ENCODE measurements at regions not wholly inside any gene's neighbourhood (a gene's known extent, or its start where the extent isn't known, plus 50 kb on each side); places are given as distances from the start of the nearest gene placed in this dataset.

GRCh38 chr7:22572292-22572691 lies 72.3 kb upstream of the STEAP1B start:
- ChIA-PET CTCF (interaction anchor here (1.3 to 2.6 kb wide), 6 partner anchors 10 to 483 kb away, joined by 5 to 19 read pairs (median 6); no protein-coding TSS in a partner anchor), POLR2A (no interaction called here)
- TF ChIP-seq RARB (CRISPR knock-in tag; IDR thresholded peaks at IDR 0.05) (no peak), EHF (CRISPR knock-in tag; IDR thresholded peaks at IDR 0.05) (no peak), PBX3 (IDR thresholded peaks at IDR 0.05) (no peak), NPAS2 (CRISPR knock-in tag; IDR thresholded peaks at IDR 0.05; ENCODE audit: borderline replicate concordance) (no peak), CHD2 (IDR thresholded peaks at IDR 0.05; ENCODE audit: low read length, partially characterized antibody) (no peak), HEYL (CRISPR knock-in tag; IDR thresholded peaks at IDR 0.05) (no peak), HDAC2 (IDR thresholded peaks at IDR 0.05) (no peak), FOSL2 (IDR thresholded peaks at IDR 0.05) (no peak), FOSL2 (CRISPR knock-in tag; IDR thresholded peaks at IDR 0.05) (no peak), NR3C1 (IDR thresholded peaks at IDR 0.05) (no peak), ELK1 (IDR thresholded peaks at IDR 0.05; ENCODE audit: low read depth, low read length) (no peak), CEBPB (IDR thresholded peaks at IDR 0.05) (no peak), KDM5A (IDR thresholded peaks at IDR 0.05) (no peak), ZSCAN20 (CRISPR knock-in tag; IDR thresholded peaks at IDR 0.05) (no peak), RNF2 (IDR thresholded peaks at IDR 0.05; ENCODE audit: borderline replicate concordance, low read depth) (no peak)
- DNase-seq (ENCODE audit: low read depth in 1 of 2, low spot score in 1 of 2) (no peak), FAIRE-seq (no peak), ATAC-seq (no peak)
- Histone ChIP-seq H3K4me3 (no peak overlapping the region), H3K27ac (peak overlapping the region in 1 of 2 experiments; percentile 54; a peak in 3 of 6 replicates), H3K4me1 (peaks cover 11% of the 10 kb centered on the region), H3K9me3 (no peaks in the 10 kb centered on the region), H3K4me2 (no peak overlapping the region)
- 69% methylated on average over 8 of the region's 8 CpGs for WGBS (ENCODE audit: missing lambda C conversion rate)

- Histone ChIP-seq H3K4me2 (no peak overlapping the region), H3K9me3 (no peaks in the 10 kb centered on the region), H3K27ac (peak overlapping the region in 1 of 2 experiments; percentile 54; a peak in 2 of 6 replicates), H3K4me3 (no peak overlapping the region), H3K4me1 (peaks cover 6% of the 10 kb centered on the region; the same call in 1 of the 3 replicates)
- no peak for TF ChIP-seq ZNF302 (CRISPR knock-in tag; IDR thresholded peaks at IDR 0.05)
- no peak for TF ChIP-seq EHMT2 (IDR thresholded peaks at IDR 0.05; ENCODE audit: low read depth)
- no peak for TF ChIP-seq FOSB (CRISPR knock-in tag; IDR thresholded peaks at IDR 0.05)
- no peak for TF ChIP-seq BHLHE40 (IDR thresholded peaks at IDR 0.05; ENCODE audit: low read depth, low read length)
- FAIRE-seq (no peak), ATAC-seq (no peak), DNase-seq (ENCODE audit: low read depth in 1 of 2, low spot score in 1 of 2) (no peak)
- 82% methylated on average over 4 of the region's 4 CpGs for WGBS (ENCODE audit: missing lambda C conversion rate)
- CTCF ChIA-PET: interaction anchor here (1.4 to 2.6 kb wide), 4 partner anchors 10 to 161 kb away, joined by 5 to 19 read pairs (median 6); no protein-coding TSS in a partner anchor
- POLR2A ChIA-PET: no interaction called here
Measured at GRCh38 chr7:22571766-22572165, 71.8 kb upstream of the STEAP1B start.

GRCh38 chr7:22569586-22570321 lies 69.8 kb upstream of the STEAP1B start:
- ChIA-PET CTCF (interaction anchor here (1.4 to 4.2 kb wide), 2 partner anchors 10 to 157 kb away, joined by 7 to 26 read pairs; partner anchors contain the start of gene IL6), POLR2A (interaction anchor here (1.3 kb wide), 1 partner anchor 8 kb away, joined by 3 read pairs; no protein-coding TSS in a partner anchor)
- Histone ChIP-seq H3K27ac (peak overlapping the region in 1 of 2 experiments; percentile 2; a peak in 1 of 6 replicates), H3K9me3 (no peaks in the 10 kb centered on the region), H3K4me2 (no peak overlapping the region), H3K4me1 (peaks cover 11% of the 10 kb centered on the region), H3K4me3 (no peak overlapping the region)
- no peak for ATAC-seq
- WGBS (ENCODE audit: missing lambda C conversion rate): 58% methylated on average over 11 of the region's 11 CpGs
- no peak for DNase-seq (ENCODE audit: low read depth in 1 of 2, low spot score in 1 of 2)
- no peak for FAIRE-seq
- no peak for TF ChIP-seq CHD4 (IDR thresholded peaks at IDR 0.05; ENCODE audit: borderline replicate concordance)
- TF ChIP-seq HOXB13 (CRISPR knock-in tag; IDR thresholded peaks at IDR 0.05; ENCODE audit: low read depth): no peak
- TF ChIP-seq PHF8 (IDR thresholded peaks at IDR 0.05; ENCODE audit: borderline replicate concordance, low read depth): no peak
- no peak for TF ChIP-seq USF2 (IDR thresholded peaks at IDR 0.05)
- TF ChIP-seq RARB (CRISPR knock-in tag; IDR thresholded peaks at IDR 0.05): no peak
- no peak for TF ChIP-seq SREBF2 (IDR thresholded peaks at IDR 0.05)
- TF ChIP-seq KDM1A (IDR thresholded peaks at IDR 0.05; ENCODE audit: low read depth): no peak
- no peak for TF ChIP-seq TP53 (CRISPR knock-in tag; IDR thresholded peaks at IDR 0.05)
- no peak for TF ChIP-seq ZNF302 (CRISPR knock-in tag; IDR thresholded peaks at IDR 0.05)
- TF ChIP-seq POLR2AphosphoS2 (conservative IDR thresholded peaks at IDR 0.05; ENCODE audit: low read length): no peak
- TF ChIP-seq PBX3 (IDR thresholded peaks at IDR 0.05): no peak
- TF ChIP-seq HEYL (CRISPR knock-in tag; IDR thresholded peaks at IDR 0.05): no peak
- no peak for TF ChIP-seq HOXB5 (CRISPR knock-in tag; IDR thresholded peaks at IDR 0.05)
- TF ChIP-seq ZFP36 (IDR thresholded peaks at IDR 0.05; ENCODE audit: borderline replicate concordance, partially characterized antibody): no peak
- no peak for TF ChIP-seq TFCP2L1 (CRISPR knock-in tag; IDR thresholded peaks at IDR 0.05)
- no peak for TF ChIP-seq MAX (IDR thresholded peaks at IDR 0.05)
